Endothelial cell of umbilical vein (primary cell): ENCODE measurements at regions not wholly inside any gene's neighbourhood (a gene's known extent, or its start where the extent isn't known, plus 50 kb on each side); places are given as distances from the start of the nearest gene placed in this dataset.

Experiments
- EZH2 ChIP-seq: IDR thresholded peaks from 2 replicates; pipeline ENCODE4 v1.6.1; 2012; ENCODE audit warnings: borderline replicate concordance, low read depth, mild to moderate bottlenecking, moderate library complexity, low read length, inconsistent platforms; ENCODE audit not compliant: severe bottlenecking
- POLR2A ChIP-seq: IDR thresholded peaks from 2 replicates; pipeline ENCODE4 v1.6.1; 2012; ENCODE audit warnings: low read depth, mild to moderate bottlenecking, control low read depth, low read length
- POLR2AphosphoS5 ChIP-seq: IDR thresholded peaks from 2 replicates; pipeline ENCODE4 v1.6.1; 2012; ENCODE audit warnings: low read depth, mild to moderate bottlenecking, control low read depth, low read length, moderate library complexity; ENCODE audit not compliant: insufficient read depth
- TF ChIP-seq, protein P1 (sequence below), 2 donors: IDR thresholded peaks; 1 replicate in 1 of 2; 2 replicates in 1 of 2; pipeline ENCODE4 v1.5.1; 2011; ENCODE audit warnings: low read length in 2 of 2, mild to moderate bottlenecking in 2 of 2, moderate library complexity in 2 of 2, control low read depth in 1 of 2, inconsistent platforms in 1 of 2, low read depth in 1 of 2; ENCODE audit not compliant: insufficient read depth in 1 of 2; ENCODE audit errors: extremely low read depth in 1 of 2

DNA sequence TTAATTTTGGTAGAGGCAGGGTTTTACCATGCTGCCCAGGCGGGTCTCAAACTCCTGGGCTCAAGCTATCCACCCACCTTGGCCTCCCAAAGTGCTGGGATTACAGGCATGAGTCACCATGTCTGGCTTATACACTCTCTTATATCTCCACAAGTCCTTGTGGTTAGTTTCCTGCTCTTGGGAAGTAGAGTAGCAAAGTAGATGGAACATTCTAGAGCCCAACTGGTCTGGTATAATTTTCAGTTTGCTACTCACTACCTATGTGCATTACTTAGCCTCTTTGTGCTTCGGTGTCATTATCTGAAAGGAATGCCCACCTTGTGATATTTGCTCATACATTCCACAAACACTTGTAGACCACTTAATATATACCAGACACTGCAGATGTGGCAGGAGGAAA is 96.6 kb upstream of the IPO9 start:
- TF ChIP-seq EZH2 (no peak), POLR2AphosphoS5 (no peak), POLR2A (no peak)
- TF ChIP-seq, protein P1, sequence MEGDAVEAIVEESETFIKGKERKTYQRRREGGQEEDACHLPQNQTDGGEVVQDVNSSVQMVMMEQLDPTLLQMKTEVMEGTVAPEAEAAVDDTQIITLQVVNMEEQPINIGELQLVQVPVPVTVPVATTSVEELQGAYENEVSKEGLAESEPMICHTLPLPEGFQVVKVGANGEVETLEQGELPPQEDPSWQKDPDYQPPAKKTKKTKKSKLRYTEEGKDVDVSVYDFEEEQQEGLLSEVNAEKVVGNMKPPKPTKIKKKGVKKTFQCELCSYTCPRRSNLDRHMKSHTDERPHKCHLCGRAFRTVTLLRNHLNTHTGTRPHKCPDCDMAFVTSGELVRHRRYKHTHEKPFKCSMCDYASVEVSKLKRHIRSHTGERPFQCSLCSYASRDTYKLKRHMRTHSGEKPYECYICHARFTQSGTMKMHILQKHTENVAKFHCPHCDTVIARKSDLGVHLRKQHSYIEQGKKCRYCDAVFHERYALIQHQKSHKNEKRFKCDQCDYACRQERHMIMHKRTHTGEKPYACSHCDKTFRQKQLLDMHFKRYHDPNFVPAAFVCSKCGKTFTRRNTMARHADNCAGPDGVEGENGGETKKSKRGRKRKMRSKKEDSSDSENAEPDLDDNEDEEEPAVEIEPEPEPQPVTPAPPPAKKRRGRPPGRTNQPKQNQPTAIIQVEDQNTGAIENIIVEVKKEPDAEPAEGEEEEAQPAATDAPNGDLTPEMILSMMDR (IDR thresholded peaks at IDR 0.05; ENCODE audit: extremely low read depth in 1 of 2, insufficient read depth in 1 of 2, low read depth in 1 of 2, low read length in 2 of 2): no peak
